GM12864 (cell line): ENCODE measurements at regions not wholly inside any gene's neighbourhood (a gene's known extent, or its start where the extent isn't known, plus 50 kb on each side); places are given as distances from the start of the nearest gene placed in this dataset.

Experiments
- DNase-seq: peaks from one replicate; pipeline ENCODE4 v3.0.0-alpha.2; 2011; ENCODE audit warnings: low read depth
- H3K4me3 ChIP-seq: 2 replicates; pipeline ENCODE4 v1.5.1; 2011; ENCODE audit warnings: mild to moderate bottlenecking, low read depth, low read length, control low read depth
- CTCF ChIP-seq: IDR thresholded peaks from 2 replicates; pipeline ENCODE4 v1.5.1; 2011; ENCODE audit warnings: low read depth, mild to moderate bottlenecking, moderate library complexity, low read length, control low read depth, inconsistent platforms; ENCODE audit errors: missing control alignments

GRCh38 chr3:20657560-20657959, 471.6 kb upstream of the SGO1 start:
- DNase-seq = no peak
- TF ChIP-seq CTCF = no peak
- H3K4me3 ChIP-seq = no peak overlapping the region

- DNase-seq = no peak
- no peak overlapping the region for H3K4me3 ChIP-seq
Observed at GRCh38 chr3:20652231-20652986, 466.4 kb upstream of the SGO1 start.

GRCh38 chr3:20648921-20649381, 462.9 kb upstream of the SGO1 start:
- DNase-seq = no peak
- no peak overlapping the region for H3K4me3 ChIP-seq
- TF ChIP-seq CTCF = no peak

More at GRCh38 chr3:20652231-20652986, 466.4 kb upstream of the SGO1 start:
- TF ChIP-seq CTCF = no peak

GRCh38 chr3:20648294-20648693, 462.3 kb upstream of the SGO1 start:
- DNase-seq = no peak
- H3K4me3 ChIP-seq = no peak overlapping the region
- no peak for TF ChIP-seq CTCF

- H3K4me3 ChIP-seq = no peak overlapping the region
- no peak for TF ChIP-seq CTCF
- DNase-seq = no peak
Observed at GRCh38 chr3:20646425-20646824, 460.4 kb upstream of the SGO1 start.

GRCh38 chr3:20645340-20645739, 459.3 kb upstream of the SGO1 start:
- no peak for DNase-seq
- TF ChIP-seq CTCF = no peak
- no peak overlapping the region for H3K4me3 ChIP-seq

GRCh38 chr3:20637729-20638128, 451.7 kb upstream of the SGO1 start:
- TF ChIP-seq CTCF = no peak
- no peak overlapping the region for H3K4me3 ChIP-seq
- DNase-seq = no peak
